CD1c-positive myeloid dendritic cell (primary cell): ENCODE measurements at regions not wholly inside any gene's neighbourhood (a gene's known extent, or its start where the extent isn't known, plus 50 kb on each side); places are given as distances from the start of the nearest gene placed in this dataset.
"Not testable (repeated sequence)": the region's sequence is repeated elsewhere in the genome, so short reads cannot be mapped to it uniquely, and the experiment has no call there.

Source experiments
- DNase-seq: peaks from one replicate; pipeline ENCODE4 v3.0.0-alpha.2; 2016; ENCODE audit errors: extremely low spot score

DNA sequence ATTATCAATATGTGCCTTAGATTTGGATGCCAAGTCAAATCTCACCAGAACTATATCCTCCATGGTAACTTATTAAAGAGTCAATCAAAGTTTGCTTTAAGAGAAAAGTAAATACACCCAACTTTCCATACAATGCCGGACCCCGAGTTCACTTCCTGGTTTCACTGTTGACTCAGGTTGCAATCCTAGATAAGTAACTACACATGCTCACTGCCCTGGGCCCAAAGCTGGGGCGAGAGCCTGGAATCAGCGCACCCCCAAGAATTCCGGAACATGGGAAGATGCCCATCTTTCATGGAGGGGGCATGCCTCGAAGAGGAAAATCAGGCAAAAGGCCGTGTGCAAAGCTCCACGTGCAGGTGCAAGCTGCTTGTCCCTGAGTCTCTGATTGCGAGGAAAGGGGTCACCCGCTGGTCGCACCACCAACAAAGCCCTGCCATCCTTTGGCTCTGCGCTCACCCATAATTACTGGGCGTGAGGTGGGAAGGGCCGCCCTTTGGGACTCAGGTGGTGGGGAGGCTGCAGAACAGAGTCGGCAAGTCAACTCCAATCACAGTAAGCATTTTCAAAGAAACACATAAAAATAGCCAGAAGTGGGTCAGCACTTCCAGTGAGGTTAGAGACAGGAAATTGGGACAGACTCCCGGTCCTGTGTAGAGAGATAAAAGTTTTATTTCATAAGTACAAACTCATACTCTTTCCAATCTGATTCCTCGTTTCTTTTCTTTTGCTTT is 167.7 kb downstream of the TOMM20 start:
- peak; percentile 66 for DNase-seq

DNA sequence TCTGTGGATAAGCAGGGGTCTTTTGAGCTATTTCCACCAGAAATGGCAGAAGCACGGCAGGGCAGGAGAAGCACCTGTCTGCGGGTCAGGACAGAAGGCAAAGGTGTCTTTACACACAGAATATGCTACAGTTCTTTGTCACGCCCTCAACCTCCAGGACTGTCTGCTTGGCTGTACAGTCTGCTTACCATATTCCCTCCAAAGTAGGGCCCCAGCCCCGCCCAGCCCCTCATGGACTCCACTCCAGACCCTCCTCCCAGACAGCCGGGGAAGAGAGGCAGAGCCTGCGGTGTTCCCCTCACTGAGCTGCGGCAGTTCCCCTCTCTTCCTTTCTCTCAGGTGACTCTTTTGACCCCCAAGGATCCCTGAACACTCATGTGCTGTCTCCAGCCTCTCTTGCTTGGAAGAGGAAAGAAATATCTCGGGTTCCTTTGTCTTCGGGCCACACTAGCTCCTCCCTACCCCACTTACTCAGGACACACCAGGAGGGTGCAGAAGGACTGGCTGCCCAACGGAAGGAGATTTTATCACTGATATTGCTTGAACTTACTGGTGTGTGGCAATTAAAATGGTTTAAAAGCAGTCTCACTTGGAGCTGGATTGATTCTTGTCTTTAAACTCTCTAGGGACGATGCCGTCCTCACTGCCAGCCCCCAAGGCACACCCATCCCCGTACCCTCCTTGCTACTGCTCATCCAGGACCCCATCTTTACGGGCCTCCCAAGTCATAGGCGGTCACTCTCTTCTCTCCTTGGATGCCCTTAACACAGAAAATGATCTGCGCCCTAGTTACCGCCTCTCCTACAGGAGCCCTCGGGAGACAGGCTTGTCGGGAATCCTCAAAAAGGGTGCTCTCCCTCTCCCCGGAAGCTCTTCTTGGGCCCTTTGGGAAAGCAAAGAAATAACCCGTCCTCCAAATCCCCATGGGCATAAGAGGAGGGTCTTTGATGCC is 169.7 kb downstream of the TOMM20 start:
- no peak for DNase-seq

DNA sequence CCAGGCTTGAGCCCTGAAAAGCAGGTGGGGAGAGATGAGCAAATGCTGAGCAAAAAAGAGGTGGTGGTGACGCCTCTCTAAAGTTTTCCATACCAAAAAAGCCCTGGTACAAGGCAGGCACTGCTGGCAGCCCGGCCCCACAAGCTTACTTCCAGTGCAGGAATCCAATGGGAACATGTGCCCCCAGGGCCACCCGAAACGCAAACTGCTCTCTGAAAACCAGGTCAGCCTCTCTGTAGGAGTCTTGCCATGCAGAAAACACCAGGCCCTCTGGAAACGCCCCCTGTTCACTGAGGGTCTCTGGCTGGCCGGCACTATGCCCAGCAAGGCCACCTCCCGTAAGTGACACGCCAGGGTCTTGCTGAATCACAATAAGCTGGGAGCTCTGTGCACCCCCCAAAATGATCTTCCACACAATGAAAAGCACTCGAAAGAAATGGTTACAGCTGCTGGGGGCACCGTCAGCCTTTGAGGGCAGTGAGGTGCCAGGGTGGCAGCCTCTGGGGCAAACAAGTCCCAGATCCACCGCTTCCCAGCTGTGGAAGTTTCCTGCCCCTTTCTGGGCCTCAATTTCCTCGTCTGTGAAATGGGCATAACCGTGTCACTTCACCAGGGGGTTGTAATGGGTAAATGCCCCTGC is 170.5 kb downstream of the TOMM20 start:
- DNase-seq, result no peak

DNA sequence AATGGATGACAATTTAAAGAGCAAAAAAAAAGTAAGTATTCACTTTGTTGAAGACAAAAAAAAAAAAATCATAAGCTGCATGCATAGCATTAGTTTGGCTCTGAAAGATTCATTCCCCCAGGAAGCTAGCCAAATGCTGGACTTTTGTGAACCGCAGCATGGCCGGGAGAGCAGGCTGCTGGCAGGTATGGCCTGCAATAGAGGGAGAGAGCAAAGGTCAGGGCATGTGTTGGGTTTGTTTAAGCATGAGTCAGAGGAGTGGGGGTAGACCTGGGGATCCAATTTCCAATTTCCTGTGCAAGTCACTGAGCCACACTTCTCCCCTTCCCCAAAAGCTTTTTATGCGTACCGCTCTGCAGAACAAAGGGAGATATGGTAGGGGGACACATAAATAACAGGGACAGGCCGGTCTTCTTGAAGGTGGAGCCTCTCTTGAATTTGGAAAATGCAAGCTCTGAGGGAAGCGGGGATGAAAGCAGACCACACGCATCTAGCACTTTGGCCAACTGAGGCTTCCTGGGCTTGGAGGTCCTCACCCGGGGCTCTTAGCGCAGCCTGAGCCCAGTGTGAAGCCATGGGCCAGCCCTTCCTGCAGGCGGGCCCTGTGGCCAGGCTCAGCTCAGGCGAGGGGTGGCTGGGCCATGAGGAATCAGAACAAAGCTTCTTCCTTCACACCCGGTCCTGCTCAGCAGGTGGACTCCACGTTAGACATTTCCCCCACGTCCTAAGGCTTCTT is 171.1 kb downstream of the TOMM20 start:
- peak; percentile 27 for DNase-seq

DNA sequence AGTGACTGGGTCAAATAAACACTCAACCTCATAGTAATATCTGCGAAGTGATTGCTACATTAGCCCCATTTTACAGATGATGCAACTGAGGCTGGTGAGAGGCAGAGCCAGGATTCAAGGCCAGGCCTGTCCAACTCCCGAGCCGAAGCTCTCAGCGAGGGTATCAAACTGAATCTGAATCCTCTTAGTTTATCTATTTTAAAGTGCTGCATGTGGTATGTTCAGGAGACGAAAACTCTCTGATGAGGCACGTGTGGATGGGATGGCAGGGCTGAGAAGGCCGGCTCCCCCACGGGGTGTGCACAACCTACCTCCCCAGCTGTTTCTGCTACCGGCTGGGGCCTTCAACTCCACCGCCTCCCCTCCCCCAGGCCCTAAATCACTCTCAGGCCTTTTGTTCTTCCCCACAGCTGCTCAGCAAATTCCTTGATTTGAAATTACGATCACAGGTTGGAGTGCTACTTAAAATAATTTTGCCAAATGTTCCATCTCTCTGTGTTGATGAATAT is 171.8 kb downstream of the TOMM20 start:
- DNase-seq, result no peak

DNA sequence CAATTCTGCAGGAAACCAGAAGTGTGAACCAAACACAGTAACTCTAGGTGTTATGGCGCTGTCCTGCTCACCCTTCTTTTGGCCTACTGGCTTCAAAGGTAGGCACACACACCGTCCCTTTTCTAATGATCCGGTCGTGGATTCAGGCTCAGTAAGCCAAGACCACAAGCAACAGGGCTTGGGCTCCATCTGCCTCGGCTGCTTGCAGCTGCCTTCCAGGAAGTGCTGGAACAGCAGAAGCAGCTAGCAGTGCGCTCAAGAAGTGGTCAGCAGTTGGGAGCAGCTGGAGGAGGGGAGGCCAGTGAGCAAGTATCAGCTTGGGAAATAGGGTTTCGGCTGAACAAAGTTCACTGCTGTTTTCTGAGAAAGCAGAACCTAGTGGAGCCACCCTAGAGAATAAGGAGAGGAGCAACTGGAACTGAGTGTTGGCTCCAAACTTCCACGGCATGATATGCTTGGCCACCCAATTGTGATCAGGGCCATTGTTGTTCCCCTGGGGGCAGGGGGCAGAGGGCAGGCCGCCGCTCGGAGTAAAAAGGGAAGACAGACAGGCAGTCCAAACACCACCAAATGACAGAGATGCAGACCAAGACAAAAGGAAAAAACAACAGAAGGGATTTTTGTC is 173.4 kb downstream of the TOMM20 start:
- peak; percentile 92 for DNase-seq

DNA sequence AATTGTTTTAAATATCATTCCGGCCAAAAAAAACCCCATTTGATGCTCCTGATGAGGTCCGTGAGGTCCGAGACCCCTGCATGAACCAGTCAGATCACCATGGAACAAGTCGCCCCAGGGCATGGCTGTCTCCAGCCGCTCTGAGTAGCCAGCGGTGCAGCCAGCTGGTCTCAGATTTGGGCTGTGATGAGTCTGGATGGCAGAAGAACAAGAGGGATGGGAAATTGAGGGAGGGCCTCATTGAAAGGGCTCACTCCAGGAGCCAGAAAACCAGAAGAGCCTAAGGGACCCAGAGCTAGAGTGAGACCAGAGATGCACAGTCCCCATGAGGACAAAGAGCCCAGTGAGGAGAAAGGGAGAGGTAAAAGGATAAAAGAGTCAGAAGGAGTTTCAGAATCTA is 174.0 kb downstream of the TOMM20 start:
- no peak for DNase-seq

DNA sequence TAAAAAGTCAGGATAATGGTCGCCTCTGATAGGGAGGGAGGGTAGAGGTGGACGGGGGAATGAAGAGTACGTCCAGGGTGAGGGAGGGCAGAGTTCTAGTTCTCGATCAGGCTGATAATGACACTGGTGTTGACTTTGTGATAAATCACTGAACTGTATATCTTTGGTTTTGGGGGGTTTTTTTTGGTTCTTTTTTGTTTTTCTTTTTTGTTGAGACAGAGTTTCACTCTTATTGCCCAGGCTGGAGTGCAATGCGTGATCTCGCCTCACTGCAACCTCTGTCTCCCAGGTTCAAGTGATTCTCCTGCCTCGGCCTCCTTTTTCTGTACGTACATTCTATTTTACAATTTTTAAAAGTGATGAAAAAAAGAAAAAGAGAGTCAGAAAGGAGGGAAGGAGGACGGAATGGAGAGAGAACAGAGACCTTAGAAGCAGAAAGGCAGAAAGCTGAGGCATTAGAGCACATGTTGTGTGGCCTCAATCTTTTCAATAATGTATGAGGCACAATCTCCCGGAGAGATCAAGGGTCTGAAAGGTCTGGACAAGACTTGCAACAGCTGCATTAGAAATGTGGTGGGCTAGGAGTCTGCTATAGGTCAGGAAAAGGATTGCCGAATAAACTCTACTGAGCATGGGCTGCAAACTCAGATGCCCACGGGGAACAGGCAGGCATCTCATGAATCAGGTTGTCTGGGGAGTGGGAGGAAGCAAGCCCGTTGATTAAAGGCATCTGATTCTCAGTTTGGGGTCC is 174.8 kb downstream of the TOMM20 start:
- DNase-seq, result no peak

DNA sequence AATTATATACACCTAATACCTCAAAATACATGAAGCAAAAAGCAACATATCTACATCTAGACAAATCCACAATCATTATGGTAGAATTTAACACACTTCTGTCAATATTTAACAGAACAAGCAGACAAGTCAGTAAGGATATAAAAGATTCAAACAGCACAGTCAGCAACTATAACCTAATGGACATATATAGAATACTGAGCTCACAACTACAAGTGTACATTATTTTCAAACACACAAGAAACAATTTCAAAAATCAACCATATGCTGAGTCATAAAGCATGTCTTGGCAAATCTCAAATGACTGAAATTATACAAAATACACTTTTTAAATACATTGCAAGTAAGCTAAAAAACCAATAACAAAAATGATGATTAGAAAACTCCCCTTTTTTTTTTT is 178.0 kb downstream of the TOMM20 start:
- DNase-seq, result no peak

DNA sequence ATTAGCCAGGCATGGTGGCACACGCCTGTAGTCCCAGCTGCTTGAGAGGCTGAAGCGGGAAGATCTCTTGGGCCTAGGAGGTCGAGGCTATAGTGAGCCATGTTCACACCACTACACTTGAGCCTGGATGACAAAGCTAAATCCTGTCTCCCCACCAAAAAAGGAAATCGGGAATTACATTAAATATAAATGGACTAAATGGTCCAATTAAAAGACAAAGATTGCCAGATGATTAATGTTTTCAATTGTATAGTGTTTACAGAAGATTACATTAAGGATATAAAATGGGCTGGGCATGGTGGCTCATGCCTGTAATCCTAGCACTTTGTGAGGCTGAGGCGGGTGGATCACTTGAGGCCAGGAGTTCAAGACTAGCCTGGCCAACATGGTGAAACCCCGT is 179.1 kb downstream of the TOMM20 start:
- DNase-seq, result not testable (repeated sequence)

DNA sequence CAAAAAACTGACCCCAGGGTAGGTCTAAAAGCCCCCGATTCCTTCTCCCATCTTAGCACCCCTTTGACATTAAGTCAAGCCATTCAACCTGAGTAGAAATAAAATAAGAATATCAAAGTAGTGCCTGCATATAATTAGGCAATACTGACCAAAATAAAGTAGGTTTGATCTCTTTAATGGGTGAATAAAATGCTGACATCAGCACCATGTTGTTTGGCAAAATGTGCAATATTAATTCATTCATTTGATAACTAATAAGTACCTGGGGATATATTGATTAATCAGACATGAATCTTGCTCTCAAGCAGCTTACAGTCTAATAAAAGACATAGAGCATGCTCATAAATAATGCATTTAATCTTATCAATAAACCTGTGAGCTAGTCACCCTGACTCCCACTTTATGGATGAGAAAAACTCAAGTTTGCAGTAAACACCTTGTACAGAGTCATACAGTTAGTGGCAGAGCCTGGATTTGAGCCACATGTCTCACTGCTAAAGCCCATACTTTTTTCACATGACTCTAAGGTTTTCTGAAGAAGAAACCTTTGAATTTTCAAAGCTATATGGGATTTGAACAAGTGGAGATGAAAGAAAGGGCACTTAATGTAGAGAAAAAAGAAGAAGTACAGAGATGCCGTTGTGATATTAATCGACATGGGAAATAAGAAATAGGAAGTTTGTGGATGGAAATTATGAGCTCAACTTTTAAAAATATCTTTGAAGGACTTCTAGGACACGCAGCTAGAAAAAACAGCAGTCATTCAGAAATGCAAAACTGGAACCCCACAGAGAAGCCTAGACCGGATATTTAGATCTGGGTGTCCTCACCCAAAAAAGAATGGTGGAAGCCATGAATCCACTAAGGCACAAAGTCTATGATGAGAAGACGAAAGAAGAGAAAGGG is 183.9 kb downstream of the TOMM20 start:
- DNase-seq, result peak; percentile 96

DNA sequence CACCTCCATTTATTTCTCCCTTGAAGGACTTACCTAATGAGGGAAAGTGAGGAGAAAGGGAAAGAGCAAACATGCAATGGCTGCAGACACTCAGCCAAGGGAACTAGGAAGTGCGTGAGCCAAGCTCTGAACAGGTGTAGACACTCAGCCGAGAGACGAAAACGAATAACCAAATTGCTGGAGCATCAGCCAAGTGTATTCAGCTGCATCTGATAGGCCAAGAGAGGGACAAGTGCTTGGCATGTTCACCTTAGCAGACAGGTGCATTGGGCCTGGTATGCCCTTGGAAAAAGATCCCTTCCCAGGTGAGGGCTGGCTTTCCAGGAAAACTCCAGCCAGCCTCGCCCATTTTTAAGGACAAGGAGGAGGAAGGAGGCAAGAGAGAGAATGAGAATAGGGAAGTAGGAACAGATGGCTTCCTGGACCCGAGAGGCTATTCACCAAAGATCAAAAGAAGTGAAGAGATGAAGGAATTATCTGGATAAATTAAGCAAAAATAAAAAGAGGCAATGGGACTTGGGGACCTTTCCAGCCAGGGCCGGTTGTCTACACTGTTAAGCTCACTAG is 184.7 kb downstream of the TOMM20 start:
- no peak for DNase-seq

DNA sequence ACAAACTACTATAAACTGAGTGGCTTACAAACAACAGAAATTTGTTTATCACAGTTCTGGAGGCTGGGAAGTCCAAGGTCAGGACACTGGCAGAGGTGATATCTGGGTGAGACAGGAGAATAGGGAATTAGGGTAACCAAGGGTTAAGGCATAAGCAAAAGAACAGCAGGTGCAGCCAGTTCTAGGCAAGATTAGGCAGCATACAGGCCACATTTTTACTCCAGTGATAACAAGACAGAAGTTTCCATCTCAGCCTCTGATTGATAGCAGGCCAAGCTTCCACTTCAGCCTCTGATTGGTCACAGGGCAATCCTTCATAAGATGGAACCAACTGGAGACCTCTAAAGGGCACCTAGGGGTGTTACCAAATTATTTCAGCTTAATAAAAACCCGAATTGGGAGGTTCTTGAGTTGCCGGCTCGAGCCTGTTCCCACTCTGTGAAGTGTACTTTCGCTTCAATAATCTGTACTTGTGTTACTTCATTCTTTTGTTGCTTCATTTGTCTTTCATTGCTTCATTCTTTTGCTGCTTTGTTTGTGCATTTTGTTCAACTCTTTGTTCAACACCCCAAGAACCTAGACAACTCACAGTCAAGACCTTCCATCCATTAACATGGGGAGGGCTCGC is 185.6 kb downstream of the TOMM20 start:
- DNase-seq, result peak; percentile 73

DNA sequence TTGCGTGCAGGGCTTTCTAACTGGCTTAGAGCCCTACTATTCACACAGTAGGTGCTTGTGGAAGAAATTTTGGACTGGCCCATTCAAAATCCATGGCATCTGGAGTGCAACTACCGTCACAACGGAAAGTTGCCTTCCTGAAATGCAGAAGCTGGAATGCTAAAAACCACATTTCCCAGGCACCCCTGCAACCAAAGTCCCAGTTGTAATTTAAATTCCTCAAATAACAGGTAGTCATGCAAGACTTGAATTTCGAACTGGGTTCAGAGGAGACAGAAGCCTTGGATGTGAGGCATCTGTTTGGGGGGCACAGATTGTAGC is 186.7 kb downstream of the TOMM20 start:
- DNase-seq, result peak; percentile 57

DNA sequence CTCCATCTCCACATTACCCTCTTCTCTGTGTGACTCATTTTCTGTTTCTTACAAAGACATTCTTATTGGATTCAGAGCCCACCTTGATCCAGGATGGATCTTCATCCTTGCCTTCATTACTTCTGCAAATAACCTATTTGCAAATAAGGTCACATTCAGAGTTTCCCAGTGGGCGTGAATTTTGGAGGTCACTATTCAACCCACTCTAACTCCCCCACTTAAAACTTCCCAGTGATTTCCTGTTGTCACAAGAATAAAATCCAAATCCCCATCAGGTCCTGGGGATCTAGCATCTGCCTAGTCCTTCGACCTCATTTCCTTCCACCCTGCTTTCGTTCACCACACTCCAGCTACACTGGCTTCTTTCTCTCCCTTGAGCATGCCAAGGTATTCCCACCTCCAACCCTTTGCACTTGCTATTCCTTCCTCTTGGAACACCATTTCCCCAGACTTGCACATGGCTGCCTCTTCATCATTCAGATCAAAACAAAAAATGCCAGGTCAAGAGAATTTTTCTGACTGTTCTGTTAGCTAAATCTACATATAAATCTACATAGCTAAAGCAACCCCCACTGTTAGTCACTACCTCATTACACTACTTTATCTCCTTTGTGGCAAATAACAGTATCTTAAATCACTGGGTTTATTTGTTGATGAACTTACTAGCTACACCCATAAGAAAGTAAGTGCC is 187.2 kb downstream of the TOMM20 start:
- no peak for DNase-seq

DNA sequence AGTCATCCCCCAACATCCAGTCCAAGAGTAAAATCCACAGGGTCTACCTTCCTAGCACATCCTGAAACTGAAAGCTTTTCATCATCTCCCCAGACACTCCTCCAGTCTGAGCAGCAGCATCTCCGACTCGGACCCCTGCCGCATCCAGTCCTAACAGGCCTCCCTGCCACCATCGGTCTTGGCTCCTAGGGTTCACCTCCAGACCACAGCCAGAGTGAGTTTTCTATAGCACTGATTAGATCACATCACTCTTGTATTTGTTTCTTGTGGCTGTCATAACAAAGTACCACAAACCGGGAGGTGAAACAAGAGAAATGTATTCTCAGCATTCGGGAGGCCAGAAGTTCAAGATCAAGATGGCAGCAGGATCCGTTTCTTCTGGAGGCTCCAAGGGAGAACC is 187.8 kb downstream of the TOMM20 start:
- no peak for DNase-seq

DNA sequence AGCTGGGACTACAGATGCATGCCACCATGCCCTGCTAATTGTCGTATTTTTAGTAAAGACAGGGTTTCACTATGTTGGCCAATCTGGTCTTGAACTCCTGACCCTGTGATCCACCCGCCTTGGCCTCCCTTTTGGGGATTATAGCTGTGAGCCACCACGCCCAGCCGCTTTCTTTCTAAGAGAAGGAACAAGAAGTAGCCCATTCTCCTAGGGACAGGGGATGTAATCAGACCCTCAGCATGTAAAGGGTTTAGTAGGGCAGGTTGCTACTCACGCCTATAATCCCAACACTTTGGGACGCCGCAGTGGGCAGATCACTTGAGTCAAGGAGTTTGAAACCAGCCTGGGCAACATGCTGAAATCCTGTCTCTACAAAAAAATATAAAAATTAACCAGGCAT is 189.7 kb downstream of the TOMM20 start:
- DNase-seq, result no peak

DNA sequence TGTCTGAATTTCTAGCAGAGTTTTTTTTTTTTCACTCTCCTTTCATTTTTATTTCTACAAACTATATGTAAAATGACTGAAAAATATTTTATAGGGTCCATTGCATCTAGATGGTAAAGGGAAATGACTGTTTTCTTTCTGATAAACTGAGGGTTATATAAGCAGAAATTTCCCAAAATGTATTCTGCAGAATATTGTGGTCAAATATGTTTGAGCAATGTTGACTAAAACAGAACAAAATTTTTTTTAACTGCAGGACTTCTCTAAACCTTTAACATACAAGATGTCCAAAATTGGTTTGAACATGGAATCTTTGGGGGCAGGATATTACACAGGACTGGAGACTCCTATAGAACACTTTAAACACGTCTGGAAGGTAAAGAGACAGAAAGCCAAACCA is 190.5 kb downstream of the TOMM20 start:
- DNase-seq, result peak; percentile 85
